Stimulated activated CD8-positive, alpha-beta memory T cell treated with anti-CD3 and anti-CD28 coated beads, Interleukin-2, amount 100 ng/mL, for 1 hour (primary cell): ENCODE measurements at regions not wholly inside any gene's neighbourhood (a gene's known extent, or its start where the extent isn't known, plus 50 kb on each side); places are given as distances from the start of the nearest gene placed in this dataset.
"Not testable (repeated sequence)": the region's sequence is repeated elsewhere in the genome, so short reads cannot be mapped to it uniquely, and the experiment has no call there.

Experiments used
- DNase-seq, 2 donors: peaks; one replicate each; pipeline ENCODE4 v3.0.0-alpha.2; 2020; ENCODE audit warnings: low read depth in 2 of 2

DNA sequence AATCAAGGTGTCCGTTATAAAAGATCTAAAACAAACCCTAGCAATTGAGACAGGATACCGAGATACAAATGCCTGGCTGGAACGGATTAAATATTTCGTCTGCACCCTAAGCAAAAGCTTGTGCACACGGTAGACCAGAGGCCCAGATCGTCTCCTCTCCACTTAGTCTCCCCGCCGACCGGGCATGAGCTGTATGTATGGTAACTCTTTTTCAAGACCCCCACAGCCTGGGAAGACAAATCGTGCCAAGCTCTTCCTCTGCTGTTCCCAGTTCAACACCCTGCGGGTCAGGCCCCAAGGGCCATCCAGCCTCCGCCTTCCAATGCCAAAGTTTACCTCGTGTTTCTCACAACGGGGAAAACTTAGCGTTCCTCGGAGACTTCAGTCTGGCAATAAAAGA, 285.7 kb upstream of the GALNT17 start:
- DNase-seq: no peak

DNA sequence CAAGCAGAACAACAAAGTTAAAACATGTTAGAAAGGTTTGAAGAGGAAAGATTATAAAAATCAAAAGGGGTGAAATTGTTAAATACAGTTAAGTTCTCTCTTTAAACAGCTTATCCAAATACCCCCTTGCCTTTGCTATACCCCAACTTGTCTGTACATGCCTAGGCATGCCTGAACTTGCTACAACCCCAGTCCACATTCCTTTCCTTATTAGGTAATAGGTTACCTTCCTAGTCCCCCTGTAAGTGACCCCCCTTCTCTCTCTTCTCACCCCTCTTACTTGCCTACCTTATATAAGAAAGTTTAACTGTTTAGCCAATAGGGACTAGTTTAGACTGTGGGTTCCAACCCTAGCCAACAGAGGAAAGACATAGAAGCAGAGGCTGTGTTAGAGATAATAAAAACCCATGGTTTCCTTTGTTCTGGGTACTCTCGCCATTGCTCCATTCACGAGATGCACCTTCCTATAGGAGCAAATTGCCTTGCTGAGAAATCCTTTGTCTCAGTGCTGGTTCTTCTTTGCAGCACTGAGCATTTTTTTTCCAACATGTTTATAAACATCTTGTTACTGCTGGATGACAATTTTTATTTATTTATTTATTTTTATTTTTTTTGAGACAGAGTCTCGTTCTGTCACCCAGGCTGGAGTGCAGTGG, 282.2 kb upstream of the GALNT17 start:
- DNase-seq: no peak

DNA sequence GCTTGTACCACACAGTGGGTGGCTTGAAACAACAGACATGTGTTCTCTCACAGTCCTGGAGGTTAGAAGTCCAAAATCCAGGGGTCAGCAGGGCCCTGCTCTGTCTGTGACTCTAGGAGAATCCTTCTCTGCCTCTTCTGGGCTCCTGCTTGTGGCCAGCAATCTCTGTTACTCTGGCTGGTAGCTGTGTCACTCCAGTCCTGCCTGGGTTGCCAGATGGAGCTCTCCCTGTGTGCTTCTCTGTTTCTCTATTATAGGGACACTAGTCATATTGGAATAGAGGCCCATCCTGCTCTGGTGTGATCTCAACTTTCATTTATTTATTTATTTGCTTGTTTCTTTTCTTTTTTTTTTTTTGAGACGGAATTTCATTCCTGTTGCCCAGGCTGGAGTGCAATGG, 276.6 kb upstream of the GALNT17 start:
- no peak for DNase-seq

DNA sequence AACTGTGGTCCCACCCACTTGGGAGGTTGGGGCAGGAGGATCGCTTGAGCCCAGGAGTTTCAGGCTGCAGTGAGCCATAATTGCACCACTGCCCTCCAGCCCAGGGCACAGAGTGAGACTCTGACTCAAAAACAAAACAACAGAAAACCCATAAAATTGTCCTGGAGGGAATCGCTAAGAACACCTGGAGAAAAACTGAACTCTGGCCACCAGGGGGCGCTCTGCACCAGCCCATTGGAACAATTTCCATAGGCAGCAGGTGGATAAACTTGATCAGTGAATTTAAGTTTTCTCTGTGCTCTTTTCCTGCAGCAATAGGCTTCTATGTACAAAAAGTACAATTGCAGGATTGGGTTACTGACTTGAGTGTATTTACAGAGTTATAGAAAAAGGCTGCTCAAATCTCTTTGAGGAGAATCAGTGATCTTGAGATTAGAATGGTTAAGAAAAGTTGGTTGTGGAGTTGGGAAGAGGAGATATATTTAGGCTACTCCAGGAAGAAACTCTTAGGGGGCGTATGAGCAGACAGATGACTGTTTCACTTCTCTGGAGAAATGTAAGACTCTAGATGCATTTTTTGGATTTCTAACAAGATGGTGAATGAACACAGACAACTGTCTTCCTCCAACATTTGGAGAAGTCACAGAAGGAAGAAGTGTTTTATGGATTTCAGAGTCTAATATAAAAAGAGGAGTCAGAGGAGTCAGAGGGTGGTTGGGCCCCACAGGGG, 274.9 kb upstream of the GALNT17 start:
- DNase-seq: peak; percentile 9 to 31

DNA sequence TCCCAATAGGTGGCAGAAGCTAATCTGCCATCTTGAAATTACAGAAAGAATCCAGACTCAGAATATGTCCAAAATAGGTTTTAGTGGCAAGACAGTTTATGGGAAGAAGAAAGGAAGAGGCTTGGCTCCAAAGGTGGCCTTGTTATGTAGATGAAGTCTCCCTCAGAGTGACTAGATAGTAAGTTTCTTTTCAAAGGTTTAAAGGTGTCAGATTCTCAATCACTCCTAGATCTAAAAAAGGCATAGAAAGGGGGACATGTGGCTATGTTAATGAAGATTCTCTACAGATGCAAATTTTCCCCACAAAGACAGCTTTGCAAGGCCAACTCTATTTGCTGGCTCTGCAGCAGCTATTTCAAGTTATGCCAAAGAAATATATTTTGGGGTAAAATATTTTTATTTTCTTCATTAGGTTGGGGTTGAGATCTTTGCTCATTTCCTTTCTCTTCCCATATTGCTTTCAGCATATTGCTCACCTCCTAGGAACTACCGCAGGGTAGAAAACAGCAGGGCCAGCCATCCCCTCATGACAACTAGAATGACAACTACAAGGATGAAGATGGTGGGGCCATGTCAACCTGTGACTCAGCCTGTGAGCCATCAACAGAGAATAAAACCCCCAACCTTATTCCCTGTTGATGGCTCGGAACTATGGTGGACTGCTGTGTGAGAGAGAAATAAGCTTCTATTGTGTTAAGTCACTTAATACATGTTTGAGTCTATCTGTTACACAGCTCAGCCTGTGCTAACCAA, 274.0 kb upstream of the GALNT17 start:
- DNase-seq: no peak

DNA sequence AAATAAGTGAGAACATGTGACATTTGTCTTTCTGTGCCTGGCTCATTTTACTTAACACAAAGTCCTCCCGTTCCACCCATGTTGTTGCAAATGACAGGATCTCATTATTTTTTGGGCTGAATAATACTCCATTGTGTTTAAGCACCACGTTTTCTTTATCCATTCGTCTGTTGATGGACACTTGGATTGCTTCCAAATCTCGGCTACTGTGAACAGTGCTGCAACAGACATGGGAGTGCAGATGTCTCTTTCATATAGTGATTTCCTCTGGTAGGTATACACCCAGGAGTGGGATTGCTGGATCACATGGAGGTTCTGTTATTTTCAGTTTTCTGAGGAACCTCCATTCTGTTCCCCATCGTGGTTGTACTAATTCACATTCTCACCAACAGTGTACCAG, 264.4 kb upstream of the GALNT17 start:
- no peak for DNase-seq

DNA sequence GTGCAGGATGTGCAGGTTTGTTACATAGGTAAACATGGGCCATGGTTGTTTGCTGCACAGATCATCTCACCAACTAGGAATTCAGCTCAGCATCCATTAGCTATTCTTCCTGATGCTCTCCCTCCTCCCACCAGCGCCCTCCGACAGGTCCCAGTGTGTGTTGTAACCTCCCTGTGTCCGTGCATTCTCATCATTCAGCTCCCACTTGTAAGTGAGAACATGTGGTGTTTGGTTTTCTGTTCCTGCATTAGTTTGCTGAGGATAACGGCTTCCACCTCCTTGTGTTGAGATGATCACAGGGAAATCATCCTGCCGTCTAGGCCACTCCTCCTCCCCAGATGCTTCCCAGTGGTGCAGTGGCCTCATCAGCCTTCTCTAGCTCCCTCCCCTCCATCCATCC, 261.6 kb upstream of the GALNT17 start:
- no peak for DNase-seq

DNA sequence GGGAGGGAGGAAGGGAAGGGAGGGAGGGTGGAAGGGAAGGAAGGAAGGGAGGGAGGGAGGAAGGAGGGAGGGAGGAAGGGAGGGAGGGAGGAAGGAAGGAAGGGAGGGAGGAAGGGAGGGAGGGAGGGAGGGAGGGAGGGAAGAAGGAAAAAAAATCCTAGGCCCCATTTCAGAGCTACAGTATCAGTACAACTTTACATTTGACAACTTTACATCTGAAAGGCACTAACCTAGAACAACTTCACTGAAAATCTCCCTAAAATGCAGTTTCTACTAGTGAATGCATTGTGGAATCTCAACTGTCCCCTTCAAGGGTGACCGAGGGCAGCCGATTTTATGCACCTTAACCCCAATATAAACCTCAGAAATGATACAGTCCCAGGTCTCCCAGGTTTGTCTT, 259.8 kb upstream of the GALNT17 start:
- no peak for DNase-seq

DNA sequence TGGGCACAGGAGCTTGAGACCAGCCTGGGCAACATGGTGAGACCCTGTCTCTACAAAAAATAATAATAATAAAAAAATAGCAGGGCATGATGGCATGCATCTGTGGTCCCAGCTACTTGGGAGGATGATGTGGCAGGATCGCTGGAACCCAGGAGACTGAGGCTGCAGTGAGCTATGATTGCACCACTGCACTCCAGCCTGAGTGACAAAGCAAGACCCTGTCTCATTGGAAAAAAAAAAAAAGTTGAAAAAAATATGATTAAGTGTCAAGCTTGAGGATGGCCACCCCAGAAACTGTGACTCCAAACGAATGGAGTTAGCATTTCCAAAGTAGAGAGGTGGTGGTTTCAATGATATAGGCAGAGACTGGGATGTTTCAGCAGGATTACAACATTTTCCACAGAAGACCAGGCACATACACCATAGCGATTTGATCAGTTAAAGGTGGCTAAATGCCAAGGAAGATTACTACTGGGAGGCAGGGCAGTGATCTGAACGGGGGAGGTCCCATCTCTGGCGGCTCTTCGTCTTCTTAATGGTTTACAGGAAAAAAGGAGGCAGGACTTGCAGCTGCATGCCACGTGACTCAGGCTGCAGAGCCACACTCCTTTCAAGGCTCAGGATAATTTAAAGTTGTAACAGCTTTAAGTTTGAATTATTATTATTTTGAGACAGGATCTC, 250.6 kb upstream of the GALNT17 start:
- DNase-seq: no peak

DNA sequence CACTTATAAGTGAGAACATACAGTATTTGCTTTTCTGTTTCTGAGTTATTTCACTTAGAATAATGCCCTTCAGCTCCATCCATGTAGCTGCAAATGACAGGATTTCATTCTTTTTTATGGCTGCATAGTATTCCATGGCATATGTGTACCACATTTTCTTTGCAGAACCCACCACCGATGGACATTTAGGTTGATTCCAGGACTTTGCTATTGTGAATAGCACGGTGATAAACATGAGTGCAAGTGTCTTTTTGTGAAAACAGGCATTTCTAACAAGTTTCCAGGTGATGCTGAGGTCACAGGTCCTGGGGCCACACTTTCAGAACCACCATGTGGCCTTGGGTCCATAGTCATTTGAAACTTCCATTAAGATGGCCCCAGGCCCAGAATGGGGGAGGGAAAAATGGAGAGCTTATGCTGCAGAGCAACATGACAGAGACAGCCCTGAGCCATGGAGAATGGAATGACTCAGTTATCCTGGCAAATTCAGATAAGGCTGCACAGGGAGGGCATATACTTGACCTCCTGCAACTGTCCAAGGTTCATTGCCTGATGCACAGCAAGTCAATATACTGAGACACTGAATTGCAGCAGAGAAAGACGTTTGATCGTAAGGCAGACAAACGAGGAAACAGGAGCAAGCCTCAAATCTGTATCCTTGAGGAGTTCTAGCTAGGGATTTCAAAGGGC, 248.0 kb upstream of the GALNT17 start:
- no peak for DNase-seq

DNA sequence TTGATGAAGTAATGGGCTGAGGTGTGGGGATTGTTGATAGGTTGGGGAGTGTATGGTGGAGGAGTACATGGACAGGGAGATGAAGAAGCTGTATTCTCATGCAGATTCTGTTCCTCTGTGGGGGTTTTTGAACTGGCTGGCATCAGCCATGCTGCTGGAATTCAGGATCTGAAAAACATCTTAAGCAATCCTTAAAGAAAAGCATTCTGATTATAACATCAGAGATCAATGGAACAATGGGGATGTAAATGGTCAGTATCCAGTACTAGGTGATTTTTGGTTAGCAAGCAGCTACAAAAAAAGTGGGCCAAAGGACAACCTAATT, 247.5 kb upstream of the GALNT17 start:
- no peak for DNase-seq

DNA sequence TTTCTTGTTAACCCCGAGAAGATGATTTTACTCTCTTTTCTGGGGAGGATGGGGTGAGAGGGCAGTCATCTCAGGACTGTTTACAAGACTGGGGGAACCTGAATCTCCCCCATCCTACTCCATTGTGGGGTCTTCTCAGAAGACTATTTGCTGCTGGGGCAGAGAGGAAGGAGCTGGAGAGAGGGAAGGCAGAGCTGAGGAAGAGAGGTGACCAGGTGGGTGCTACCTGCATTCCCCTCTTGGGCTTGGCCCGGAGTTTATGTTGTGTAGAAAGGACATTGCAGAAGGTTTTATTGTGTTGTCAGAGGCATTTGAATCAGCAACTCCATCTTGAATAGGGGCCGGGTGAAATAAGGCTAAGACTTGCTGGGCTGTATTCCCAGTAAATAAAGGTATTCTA, 247.1 kb upstream of the GALNT17 start:
- DNase-seq: no peak

DNA sequence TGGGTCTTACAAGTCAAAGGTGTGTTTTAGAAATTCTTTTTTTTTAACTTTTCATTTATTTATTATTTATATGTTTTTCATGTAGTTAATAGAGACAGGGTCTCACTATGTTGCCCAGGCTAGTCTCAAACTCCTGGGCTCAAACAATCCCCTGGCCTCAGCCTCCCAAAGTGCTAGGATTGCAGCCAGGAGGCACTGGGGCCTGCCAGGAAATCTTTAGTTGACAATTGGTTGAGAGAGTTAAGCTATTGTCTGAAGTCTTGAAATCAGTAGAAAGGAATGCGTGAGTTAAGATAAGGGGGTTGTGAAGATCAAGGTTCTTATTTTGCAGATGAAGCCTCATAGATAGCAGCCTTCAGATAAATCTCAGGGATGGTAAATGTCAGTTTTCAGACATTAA, 245.4 kb upstream of the GALNT17 start:
- no peak for DNase-seq

DNA sequence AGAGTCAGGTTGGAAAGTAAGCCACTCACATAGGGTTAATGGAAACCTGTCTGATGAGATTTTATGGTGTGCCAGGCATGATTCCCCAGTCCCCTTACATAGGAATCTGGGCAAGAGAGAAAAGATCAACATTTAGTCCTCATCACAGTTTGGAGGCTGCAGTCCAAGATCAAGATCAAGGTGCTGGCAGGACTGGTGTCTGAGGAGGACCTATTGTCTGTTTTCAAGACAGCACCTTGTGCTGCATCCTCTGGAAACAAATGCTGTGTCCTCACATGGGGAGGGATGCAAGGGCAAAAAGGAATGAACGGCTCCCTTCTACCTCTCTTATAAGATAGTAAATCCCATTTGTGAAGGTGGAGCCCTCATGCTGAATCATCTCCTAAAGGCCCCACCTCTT, 244.8 kb upstream of the GALNT17 start:
- DNase-seq: no peak

DNA sequence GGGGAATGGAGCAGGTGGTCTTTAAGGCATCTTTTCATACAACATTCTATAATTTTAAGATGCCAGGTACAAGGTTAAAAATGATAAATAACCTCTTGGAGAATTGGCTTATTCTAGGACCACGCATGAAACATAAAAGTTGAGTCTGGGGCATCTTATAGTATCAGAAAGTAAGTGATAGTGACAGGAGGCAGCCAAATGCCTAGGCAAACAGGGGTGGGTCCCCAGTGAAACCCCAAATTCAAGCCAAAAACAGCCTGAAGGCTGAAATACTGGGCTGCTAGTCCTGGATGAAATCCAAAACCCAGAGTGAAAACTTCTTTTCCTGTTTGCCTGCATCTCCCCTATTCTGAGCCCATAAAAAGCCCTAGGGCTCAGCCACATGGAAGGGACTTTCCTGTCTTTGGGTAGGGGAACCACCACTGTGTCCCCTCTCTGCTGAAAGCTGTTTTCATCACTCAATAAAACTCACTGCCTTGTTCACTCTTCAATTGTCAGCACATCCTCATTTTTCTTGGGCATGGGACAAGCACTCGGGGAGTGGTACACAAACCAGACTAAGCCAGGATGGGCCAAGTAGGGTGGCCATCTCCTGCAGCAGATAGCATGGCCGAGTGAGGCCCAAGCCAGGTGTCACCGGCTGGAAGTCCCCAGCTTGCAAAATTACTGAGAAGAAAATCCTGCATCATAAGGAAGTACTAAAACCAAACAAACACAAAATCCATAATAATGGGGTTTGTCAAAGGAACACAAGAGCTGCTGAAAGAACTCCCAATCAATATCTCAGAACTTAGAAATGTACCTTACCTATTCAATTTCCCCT, 241.6 kb upstream of the GALNT17 start:
- no peak for DNase-seq

DNA sequence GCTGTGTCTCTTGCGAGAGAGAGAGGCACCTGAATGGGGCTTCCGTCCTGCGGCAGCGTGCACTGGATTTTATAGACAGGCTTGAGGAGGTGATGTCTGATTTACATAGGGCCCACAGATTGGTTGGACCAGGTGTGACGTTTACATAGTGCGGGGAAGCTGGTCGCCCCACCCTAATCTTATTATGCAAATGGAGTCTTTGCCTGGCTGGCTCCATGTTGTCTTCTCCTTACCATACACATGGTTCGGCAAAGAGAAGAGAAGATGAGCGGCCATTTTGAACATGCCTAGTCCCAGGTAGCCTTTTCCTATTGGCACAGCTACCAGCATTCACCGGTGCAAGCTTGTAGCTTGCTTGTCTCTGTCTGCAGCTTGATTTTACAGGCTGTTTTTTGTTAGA, 238.5 kb upstream of the GALNT17 start:
- DNase-seq: no peak

DNA sequence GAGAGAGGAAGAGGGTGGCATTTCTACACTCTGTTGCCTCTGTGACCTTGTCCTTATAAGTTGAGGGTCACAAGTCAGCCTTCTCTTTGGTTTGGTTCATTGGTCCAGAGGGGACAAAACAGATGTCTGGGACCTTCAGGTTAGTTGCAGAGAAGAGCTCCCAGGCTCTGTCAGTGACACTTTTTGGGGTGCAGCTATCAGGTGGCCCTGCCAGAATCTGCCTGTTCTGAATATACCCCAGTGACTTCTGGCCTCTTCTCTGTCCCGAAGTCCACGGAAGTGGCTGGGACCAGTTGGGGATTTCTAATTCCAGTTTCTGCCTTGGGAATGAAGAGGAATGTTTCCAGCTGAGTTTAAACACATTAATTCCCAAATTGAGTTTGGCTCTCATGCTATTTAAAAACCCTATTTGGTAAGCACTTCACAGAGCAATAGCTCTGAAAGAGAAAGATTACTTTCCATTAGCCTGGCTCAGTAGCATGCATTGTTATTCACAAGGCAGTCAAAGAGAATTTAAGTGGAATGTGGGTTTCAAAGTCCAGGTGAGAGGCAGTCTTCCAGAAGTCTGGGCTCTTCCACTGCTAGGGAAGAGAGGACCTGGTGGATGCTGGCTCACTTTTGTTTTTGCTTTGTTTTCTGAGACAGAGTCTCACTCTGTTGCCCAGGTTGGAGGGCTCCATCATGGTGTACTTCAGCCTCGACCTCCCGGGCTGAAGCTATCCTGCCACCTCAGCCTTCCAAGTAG, 237.8 kb upstream of the GALNT17 start:
- no peak for DNase-seq

DNA sequence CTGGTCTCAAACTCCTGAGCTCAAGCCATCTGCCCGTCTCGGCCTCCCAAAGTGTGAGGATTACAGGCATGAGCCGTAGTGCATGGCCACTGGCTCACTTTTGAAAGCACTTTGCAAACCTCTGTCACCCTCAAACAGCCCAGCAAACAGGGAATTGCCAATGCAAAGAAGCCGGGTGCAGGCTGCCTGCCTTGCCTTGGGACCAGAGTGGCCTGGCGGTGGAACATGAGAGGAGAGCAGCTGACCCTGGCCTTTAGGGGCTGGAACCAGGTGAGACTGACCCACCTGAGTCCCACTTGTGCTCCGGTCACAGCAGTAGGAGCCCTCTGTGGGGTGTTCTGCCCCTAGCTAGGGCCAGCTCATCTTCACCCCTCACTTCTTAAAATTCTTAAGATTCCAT, 237.1 kb upstream of the GALNT17 start:
- DNase-seq: no peak

DNA sequence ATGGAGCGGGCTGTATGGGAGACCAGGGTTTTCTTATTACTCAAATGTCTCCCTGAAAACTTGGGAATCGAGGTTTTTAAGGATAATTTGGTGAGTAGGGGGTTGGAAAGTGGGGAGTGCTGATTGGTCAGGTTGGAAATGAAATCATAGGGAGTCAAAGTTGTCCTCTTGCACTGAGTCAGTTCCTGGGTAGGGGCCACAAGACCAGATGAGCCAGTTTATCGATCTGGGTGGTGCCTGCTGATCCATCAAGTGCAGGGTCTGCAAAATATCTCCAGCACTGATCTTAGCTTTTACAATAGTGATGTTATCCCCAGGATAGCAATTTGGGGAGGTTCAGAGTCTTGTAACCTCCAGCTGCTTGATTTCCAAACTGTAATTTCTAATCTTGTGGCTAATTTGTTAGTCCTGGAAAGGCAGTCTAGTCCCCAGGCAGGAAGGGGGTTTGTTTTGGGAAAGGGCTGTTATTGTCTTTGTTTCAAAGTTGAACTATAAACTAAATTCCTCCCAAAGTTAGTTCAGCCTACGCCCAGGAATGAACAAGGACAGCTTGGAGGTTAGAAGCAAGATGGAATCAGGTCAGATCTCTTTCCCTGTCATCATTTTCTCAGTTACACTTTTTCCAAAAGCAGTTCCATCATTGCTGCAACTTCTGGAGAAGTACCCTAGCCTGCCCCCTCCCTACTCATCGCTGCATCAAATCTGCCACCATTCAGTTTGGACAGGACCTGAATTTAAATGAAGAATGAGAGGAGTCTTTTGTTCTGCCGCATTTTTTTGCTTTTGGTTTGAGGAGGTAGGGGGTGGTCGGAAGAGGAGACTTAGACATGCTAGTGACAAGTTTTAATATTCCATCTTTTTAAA, 236.4 kb upstream of the GALNT17 start:
- not testable (repeated sequence) for DNase-seq
